ENCODE measurements at regions not wholly inside any gene's neighbourhood (a gene's known extent, or its start where the extent isn't known, plus 50 kb on each side); places are given as distances from the start of the nearest gene placed in this dataset.

GRCh38 chr2:136245211-136245610, 127.3 kb upstream of the CXCR4 start:
- ChIA-PET POLR2A (no interaction called here), CTCF (interaction anchor here (0.6 to 1.4 kb wide), 2 partner anchors 9 to 326 kb away, joined by 3 read pairs; no protein-coding TSS in a partner anchor)
- H3K4me3 ChIP-seq (ENCODE audit: low read depth, low read length): no peak overlapping the region
- TF ChIP-seq MYNN (tag by site-specific recombination; IDR thresholded peaks at IDR 0.05; ENCODE audit: borderline replicate concordance) (no peak), EGR2 (tag by site-specific recombination; IDR thresholded peaks at IDR 0.05; ENCODE audit: low read depth) (no peak), ZNF239 (tag by site-specific recombination; IDR thresholded peaks at IDR 0.05) (no peak), ZNF18 (tag by site-specific recombination; IDR thresholded peaks at IDR 0.05) (no peak), AEBP2 (tag by site-specific recombination; IDR thresholded peaks at IDR 0.05; ENCODE audit: borderline replicate concordance) (no peak), ZNF221 (tag by site-specific recombination; IDR thresholded peaks at IDR 0.05; ENCODE audit: borderline replicate concordance) (no peak), ZNF132 (tag by site-specific recombination; IDR thresholded peaks at IDR 0.05; ENCODE audit: borderline replicate concordance) (no peak), KLF1 (tag by site-specific recombination; IDR thresholded peaks at IDR 0.05) (no peak), ZBTB20 (tag by site-specific recombination; IDR thresholded peaks at IDR 0.05) (no peak), ZNF704 (tag by site-specific recombination; IDR thresholded peaks at IDR 0.05) (no peak), KLF8 (tag by site-specific recombination; IDR thresholded peaks at IDR 0.05) (no peak), MZF1 (tag by site-specific recombination; IDR thresholded peaks at IDR 0.05; ENCODE audit: borderline replicate concordance) (no peak), ZNF433 (tag by site-specific recombination; IDR thresholded peaks at IDR 0.05; ENCODE audit: low read depth) (no peak), ZSCAN18 (tag by site-specific recombination; IDR thresholded peaks at IDR 0.05) (no peak), ZNF768 (tag by site-specific recombination; IDR thresholded peaks at IDR 0.05) (no peak), ZFP41 (tag by site-specific recombination; IDR thresholded peaks at IDR 0.05; ENCODE audit: borderline replicate concordance) (no peak), SCRT1 (tag by site-specific recombination; IDR thresholded peaks at IDR 0.05; ENCODE audit: borderline replicate concordance) (no peak), GLI2 (tag by site-specific recombination; IDR thresholded peaks at IDR 0.05; ENCODE audit: borderline replicate concordance, low read depth) (no peak), ZNF341 (tag by site-specific recombination; IDR thresholded peaks at IDR 0.05; ENCODE audit: low read depth) (no peak), ZNF426 (tag by site-specific recombination; IDR thresholded peaks at IDR 0.05) (no peak)
- H3K36me3 ChIP-seq (ENCODE audit: control insufficient read depth in 2 of 2, insufficient read depth in 1 of 2, low read length in 2 of 2): no peaks in the 10 kb centered on the region
- no peaks in the 10 kb centered on the region for H3K9me3 ChIP-seq (ENCODE audit: control insufficient read depth, insufficient read depth, low read depth, low read length)
- no peak overlapping the region for H3K27ac ChIP-seq (ENCODE audit: extremely low read depth, low read depth, low read length)
- peaks cover 7% of the 10 kb centered on the region for H3K4me1 ChIP-seq (ENCODE audit: control insufficient read depth, insufficient read depth, low read length)

- H3K9me3 ChIP-seq (ENCODE audit: control insufficient read depth, insufficient read depth, low read depth, low read length): no peaks in the 10 kb centered on the region
- H3K36me3 ChIP-seq (ENCODE audit: control insufficient read depth in 2 of 2, insufficient read depth in 1 of 2, low read length in 2 of 2): no peaks in the 10 kb centered on the region
- no peak overlapping the region for H3K4me3 ChIP-seq (ENCODE audit: low read depth, low read length)
- no peak overlapping the region for H3K27ac ChIP-seq (ENCODE audit: extremely low read depth, low read depth, low read length)
- H3K4me1 ChIP-seq (ENCODE audit: control insufficient read depth, insufficient read depth, low read length): peaks cover 7% of the 10 kb centered on the region
- no peak for TF ChIP-seq BCL11B (tag by site-specific recombination; IDR thresholded peaks at IDR 0.05; ENCODE audit: low read depth)
- TF ChIP-seq ZNF768 (tag by site-specific recombination; IDR thresholded peaks at IDR 0.05): 0 out of 2 replicates have a peak, but pooled peaks have one; percentile 32
- CTCF ChIA-PET: interaction anchor here (1.4 kb wide), 1 partner anchor 10 kb away, joined by 3 read pairs; no protein-coding TSS in a partner anchor
- POLR2A ChIA-PET: no interaction called here
Measured at GRCh38 chr2:136244536-136244885, 126.6 kb upstream of the CXCR4 start.
